Lower leg skin (tissue), 4 donors: ENCODE measurements at regions not wholly inside any gene's neighbourhood (a gene's known extent, or its start where the extent isn't known, plus 50 kb on each side); places are given as distances from the start of the nearest gene placed in this dataset.

Experiments used
- DNase-seq, 2 donors: peaks; one replicate each; pipeline ENCODE4 v3.0.0-alpha.2; 2019; ENCODE audit warnings: low spot score in 2 of 2
- H3K4me3 ChIP-seq: fragments of 200-600 bp; sonication (generic); 2 replicates; pipeline ENCODE4 v1.5.1; 2017; ENCODE audit warnings: mild to moderate bottlenecking, low read depth; ENCODE audit not compliant: poor library complexity, severe bottlenecking
- CTCF ChIP-seq, 3 donors: fragments of 450-650 bp; IDR thresholded peaks; one replicate each; pipeline ENCODE4 v1.5.1; 2016; ENCODE audit warnings: antibody characterized with exemption in 3 of 3, mild to moderate bottlenecking in 3 of 3, moderate library complexity in 2 of 3
- POLR2A ChIP-seq, 2 donors: fragments of 450-650 bp; IDR thresholded peaks; one replicate each; pipeline ENCODE4 v1.6.1; 2016 to 2017; ENCODE audit warnings: antibody characterized with exemption in 2 of 2, mild to moderate bottlenecking in 1 of 2, moderate library complexity in 1 of 2
- WGBS, 2 donors: methylation state at CpG; one replicate each; pipeline ENCODE4 v1.1.5; 2018; 5-methylcytosine and 5-hydroxymethylcytosine counted together
- intact Hi-C: fragments of 100-400 bp; cut with DNase I; formaldehyde crosslinking; loops from one replicate; pipeline ENCODE4 v1.15.0; 2023; ENCODE audit warnings: low total_unique reads

- intact Hi-C loops, result no loop called here
- 70 to 77% methylated on average over 4 of the region's 4 CpGs for WGBS, 2 donors
- no peak for TF ChIP-seq POLR2A (IDR thresholded peaks at IDR 0.05)
- TF ChIP-seq CTCF (IDR thresholded peaks at IDR 0.05), result no peak
- peak in 1 of 2 donors; percentile 37 for DNase-seq
- H3K4me3 ChIP-seq, result no peak overlapping the region
These were observed 104.2 kb upstream of the GADD45A start for GRCh38 chr1:67580691-67581403.

- intact Hi-C loops, result no loop called here
- H3K4me3 ChIP-seq, result no peak overlapping the region
- DNase-seq, result peak in 1 of 2 donors; percentile 68
- TF ChIP-seq CTCF (IDR thresholded peaks at IDR 0.05) (no peak), POLR2A (IDR thresholded peaks at IDR 0.05) (no peak)
- WGBS, 2 donors, result 86 to 88% methylated on average over 13 of the region's 13 CpGs
These were observed 102.2 kb upstream of the GADD45A start for GRCh38 chr1:67582625-67583461.

GRCh38 chr1:67583462-67583950 lies 101.5 kb upstream of the GADD45A start:
- peak in 1 of 2 donors; percentile 83 for DNase-seq

GRCh38 chr1:67584938-67585337 lies 100.1 kb upstream of the GADD45A start:
- DNase-seq, result peak in 1 of 2 donors; percentile 76
- 57 to 79% methylated on average over 6 of the region's 6 CpGs for whole genome bisulfite sequencing, 2 donors
- no peak for TF ChIP-seq CTCF (IDR thresholded peaks at IDR 0.05)
- no peak for TF ChIP-seq POLR2A (IDR thresholded peaks at IDR 0.05)
- intact Hi-C loops, result no loop called here
- no peak overlapping the region for H3K4me3 ChIP-seq

More at GRCh38 chr1:67583462-67583950, 101.5 kb upstream of the GADD45A start:
- no peak for TF ChIP-seq CTCF (IDR thresholded peaks at IDR 0.05)
- no peak for TF ChIP-seq POLR2A (IDR thresholded peaks at IDR 0.05)
- 66 to 75% methylated on average over 2 of the region's 2 CpGs for WGBS, 2 donors
- intact Hi-C loops, result no loop called here
- H3K4me3 ChIP-seq, result no peak overlapping the region

- no peak overlapping the region for H3K4me3 ChIP-seq
- peak; percentile 62 to 85 for DNase-seq
- intact Hi-C loops, result no loop called here
- no peak for TF ChIP-seq CTCF (IDR thresholded peaks at IDR 0.05)
- TF ChIP-seq POLR2A (IDR thresholded peaks at IDR 0.05), result no peak
- 45 to 56% methylated on average over 5 of the region's 5 CpGs for WGBS, 2 donors
These were observed 98.4 kb upstream of the GADD45A start for GRCh38 chr1:67586596-67586995.
